GM18867 (cell line): ENCODE measurements at regions not wholly inside any gene's neighbourhood (a gene's known extent, or its start where the extent isn't known, plus 50 kb on each side); places are given as distances from the start of the nearest gene placed in this dataset.

Experiments used
- ATAC-seq: cut with Tn5 transposase; IDR thresholded peaks from one replicate; pipeline ENCODE4 v1.9.1; 2021; ENCODE audit warnings: mild to moderate bottlenecking, moderate library complexity; ENCODE audit not compliant: unreplicated experiment

- no peak for ATAC-seq
Observed at GRCh38 chr2:120563616-120564015, 172.1 kb upstream of the GLI2 start.

GRCh38 chr2:120564213-120565094 lies 171.2 kb upstream of the GLI2 start:
- no peak for ATAC-seq

GRCh38 chr2:120565095-120565460 lies 170.6 kb upstream of the GLI2 start:
- no peak for ATAC-seq

- no peak for ATAC-seq
Observed at GRCh38 chr2:120565929-120566328, 169.7 kb upstream of the GLI2 start.

- no peak for ATAC-seq
Observed at GRCh38 chr2:120566331-120567035, 169.2 kb upstream of the GLI2 start.

- ATAC-seq = no peak
Observed at GRCh38 chr2:120567128-120567527, 168.5 kb upstream of the GLI2 start.

GRCh38 chr2:120568089-120568974 lies 167.3 kb upstream of the GLI2 start:
- no peak for ATAC-seq

- ATAC-seq = no peak
Observed at GRCh38 chr2:120568975-120569268, 166.7 kb upstream of the GLI2 start.

GRCh38 chr2:120570001-120570400 lies 165.7 kb upstream of the GLI2 start:
- ATAC-seq = no peak

- ATAC-seq = no peak
Observed at GRCh38 chr2:120570546-120570945, 165.1 kb upstream of the GLI2 start.

GRCh38 chr2:120571015-120571728 lies 164.5 kb upstream of the GLI2 start:
- no peak for ATAC-seq

- no peak for ATAC-seq
Observed at GRCh38 chr2:120572226-120572625, 163.4 kb upstream of the GLI2 start.

- ATAC-seq = no peak
Observed at GRCh38 chr2:120574620-120575019, 161.0 kb upstream of the GLI2 start.

GRCh38 chr2:120575966-120576365 lies 159.7 kb upstream of the GLI2 start:
- no peak for ATAC-seq

- ATAC-seq = no peak
Observed at GRCh38 chr2:120576509-120577474, 158.9 kb upstream of the GLI2 start.

GRCh38 chr2:120577721-120578295 lies 157.9 kb upstream of the GLI2 start:
- ATAC-seq = no peak

- ATAC-seq = no peak
Observed at GRCh38 chr2:120578576-120579352, 156.9 kb upstream of the GLI2 start.

- no peak for ATAC-seq
Observed at GRCh38 chr2:120579916-120580685, 155.6 kb upstream of the GLI2 start.
